H1 (cell line): ENCODE measurements at regions not wholly inside any gene's neighbourhood (a gene's known extent, or its start where the extent isn't known, plus 50 kb on each side); places are given as distances from the start of the nearest gene placed in this dataset.

Experiments
- CTCF ChIA-PET: fragments of 300-600 bp; sonication (Branson Sonifier 250); formaldehyde crosslinking; loops from one replicate; lab custom pipeline; 2021; ENCODE audit not compliant: partially characterized antibody; lab: Charles Lee
- POLR2A ChIA-PET: fragments of 300-600 bp; sonication (Branson Sonifier 250); formaldehyde crosslinking; loops from one replicate; lab custom pipeline; 2021; ENCODE audit warnings: inconsistent platforms; ENCODE audit not compliant: partially characterized antibody; lab: Charles Lee
- DNase-seq, 2 experiments: peaks; one replicate each; pipeline versions ENCODE4 v3.0.0 to v3.0.0-alpha.2; 2010 to 2022; ENCODE audit warnings: low spot score in 2 of 2, low read depth in 1 of 2, mixed read lengths in 1 of 2
- FAIRE-seq: peaks from 2 replicates; lab custom pipeline; 2011; peaks lifted over from hg19 to GRCh38; lab: Jason Lieb, UNC
- H2AFZ ChIP-seq: 2 replicates; pipeline ENCODE4 v1.8.1; 2012; ENCODE audit warnings: low read length, inconsistent platforms
- H2AK5ac ChIP-seq: 2 replicates; pipeline ENCODE4 v1.6.1; 2013; ENCODE audit warnings: low read depth, low read length
- H2BK120ac ChIP-seq: replicated peaks from 2 replicates; pipeline ENCODE3; 2013; ENCODE audit warnings: low read depth, low read length, inconsistent platforms
- H2BK12ac ChIP-seq: 2 replicates; pipeline ENCODE4 v1.6.1; 2013; ENCODE audit warnings: low read depth, low read length
- H2BK15ac ChIP-seq: 2 replicates; pipeline ENCODE4 v1.6.1; 2013; ENCODE audit warnings: low read length
- H2BK20ac ChIP-seq: 2 replicates; pipeline ENCODE4 v1.6.1; 2013; ENCODE audit warnings: low read length
- H2BK5ac ChIP-seq: 2 replicates; pipeline ENCODE4 v1.6.1; 2013; ENCODE audit warnings: low read depth, low read length
- H3K14ac ChIP-seq: 2 replicates; pipeline ENCODE4 v1.6.1; 2013; ENCODE audit warnings: inconsistent platforms; ENCODE audit not compliant: insufficient read length
- H3K18ac ChIP-seq: 2 replicates; pipeline ENCODE4 v1.6.1; 2013; ENCODE audit warnings: low read length; ENCODE audit errors: extremely low read depth
- H3K23ac ChIP-seq: 2 replicates; pipeline ENCODE4 v1.6.1; 2013; ENCODE audit warnings: inconsistent platforms; ENCODE audit not compliant: insufficient read length
- H3K23me2 ChIP-seq: 2 replicates; pipeline ENCODE4 v1.6.1; 2013; ENCODE audit warnings: low read depth, low read length
- H3K27ac ChIP-seq: 2 replicates; pipeline ENCODE4 v1.6.1; 2011; ENCODE audit warnings: low read depth, low read length, inconsistent platforms
- H3K27me3 ChIP-seq, 4 experiments: replicated peaks in 1 of 4; 1 replicate in 1 of 4; 2 replicates in 3 of 4; pipeline versions ENCODE4 v1.6.1 to v1.8.1; 2011 to 2013; ENCODE audit warnings: low read length in 3 of 4, mild to moderate bottlenecking in 3 of 4, inconsistent platforms in 2 of 4, mixed read lengths in 2 of 4, moderate library complexity in 1 of 4; ENCODE audit not compliant: control insufficient read depth in 3 of 4, insufficient read depth in 3 of 4; ENCODE audit errors: extremely low read depth in 1 of 4
- H3K36me3 ChIP-seq, 4 experiments: 2 replicates each; pipeline versions ENCODE4 v1.6.1 to v1.8.1; 2011 to 2013; ENCODE audit warnings: mild to moderate bottlenecking in 4 of 4, low read length in 3 of 4, moderate library complexity in 2 of 4, control low read depth in 1 of 4, inconsistent platforms in 1 of 4; ENCODE audit not compliant: insufficient read depth in 4 of 4, control insufficient read depth in 2 of 4
- H3K4ac ChIP-seq: replicated peaks from 2 replicates; pipeline ENCODE3; 2013; ENCODE audit warnings: low read length, low read depth, mixed read lengths, inconsistent platforms; ENCODE audit not compliant: insufficient read length
- H3K4me1 ChIP-seq, 4 experiments: replicated peaks in 1 of 4; 1 replicate in 1 of 4; 2 replicates in 3 of 4; pipeline versions ENCODE4 v1.6.1 to v1.8.1; 2011 to 2013; ENCODE audit warnings: low read length in 3 of 4, inconsistent platforms in 2 of 4, mixed read lengths in 1 of 4; ENCODE audit not compliant: insufficient read depth in 4 of 4, control insufficient read depth in 3 of 4
- H3K4me2 ChIP-seq, 2 experiments: 2 replicates each; pipeline versions ENCODE4 v1.6.1 to v1.8.1; 2011 to 2013; ENCODE audit warnings: low read depth in 2 of 2, low read length in 2 of 2, control low read depth in 1 of 2, inconsistent platforms in 1 of 2, mild to moderate bottlenecking in 1 of 2; ENCODE audit not compliant: insufficient read depth in 1 of 2
- H3K4me3 ChIP-seq, 4 experiments: fragments of 200-600, 300-600 bp in 1 of 4; sonication (generic), shearing (Covaris generic), sonication (Bioruptor Twin) in 1 of 4; 2 replicates each; pipeline versions ENCODE4 v1.5.1 to v1.8.1; 2011 to 2016; ENCODE audit warnings: low read length in 4 of 4, low read depth in 3 of 4, control low read depth in 2 of 4, inconsistent platforms in 2 of 4, mild to moderate bottlenecking in 2 of 4, mixed read lengths in 1 of 4, moderate library complexity in 1 of 4; ENCODE audit not compliant: insufficient read depth in 2 of 4; ENCODE audit errors: extremely low read depth in 1 of 4
- H3K56ac ChIP-seq: replicated peaks from 2 replicates; pipeline ENCODE3; 2013; ENCODE audit warnings: low read depth, mild to moderate bottlenecking, mixed read lengths, low read length, inconsistent platforms; ENCODE audit not compliant: insufficient read length
- H3K79me1 ChIP-seq: 2 replicates; pipeline ENCODE4 v1.6.1; 2013; ENCODE audit warnings: low read depth, low read length, control low read depth
- H3K79me2 ChIP-seq, 2 experiments: 2 replicates each; pipeline versions ENCODE4 v1.6.1 to v1.8.1; 2012 to 2013; ENCODE audit warnings: low read length in 2 of 2, mild to moderate bottlenecking in 2 of 2, inconsistent platforms in 1 of 2; ENCODE audit not compliant: insufficient read depth in 2 of 2, control insufficient read depth in 1 of 2
- H3K9ac ChIP-seq, 4 experiments: replicated peaks in 1 of 4; 1 replicate in 1 of 4; 2 replicates in 3 of 4; pipeline versions ENCODE4 v1.6.1 to v1.8.1; 2011 to 2013; ENCODE audit warnings: low read depth in 3 of 4, low read length in 3 of 4, control low read depth in 2 of 4, mild to moderate bottlenecking in 2 of 4, moderate library complexity in 2 of 4, inconsistent platforms in 1 of 4; ENCODE audit errors: extremely low read depth in 1 of 4
- H3K9me3 ChIP-seq, 2 experiments: 2 replicates each; pipeline versions ENCODE4 v1.6.1 to v1.8.1; 2012 to 2013; ENCODE audit warnings: mild to moderate bottlenecking in 2 of 2, moderate library complexity in 2 of 2, control low read depth in 1 of 2, inconsistent platforms in 1 of 2, low read depth in 1 of 2, low read length in 1 of 2, mixed read lengths in 1 of 2; ENCODE audit not compliant: insufficient read depth in 2 of 2
- H4K20me1 ChIP-seq, 2 experiments: replicated peaks in 1 of 2; 2 replicates each; pipeline versions ENCODE3 to v1.8.1; 2011 to 2013; ENCODE audit warnings: inconsistent platforms in 2 of 2, low read length in 2 of 2, mild to moderate bottlenecking in 1 of 2; ENCODE audit not compliant: insufficient read depth in 2 of 2, control insufficient read depth in 1 of 2
- H4K5ac ChIP-seq: 2 replicates; pipeline ENCODE4 v1.6.1; 2013; ENCODE audit warnings: low read length, low read depth, mixed read lengths, inconsistent platforms; ENCODE audit not compliant: insufficient read length
- H4K8ac ChIP-seq: 2 replicates; pipeline ENCODE4 v1.8.0; 2013; ENCODE audit warnings: mild to moderate bottlenecking, moderate library complexity, low read length, inconsistent platforms; ENCODE audit not compliant: insufficient read depth; ENCODE audit errors: extremely low read depth
- H4K91ac ChIP-seq: replicated peaks from 2 replicates; pipeline ENCODE3; 2013; ENCODE audit warnings: low read length, mixed read lengths, inconsistent platforms; ENCODE audit not compliant: insufficient read length
- CBX5 ChIP-seq: fragments of 300-800, 300-1000 bp; sonication (generic); IDR thresholded peaks from 2 replicates; pipeline ENCODE4 v1.7.1; 2016; ENCODE audit warnings: antibody characterized with exemption, low read length, low read depth
- SP4 ChIP-seq: IDR thresholded peaks from 2 replicates; pipeline ENCODE4 v1.6.1; 2012; ENCODE audit warnings: low read length, inconsistent platforms
- WGBS, 2 experiments: shearing (Covaris generic) in 1 of 2; methylation state at CpG; one replicate each; pipeline versions ENCODE4 v1.1.6 to v1.1.7; 2013 to 2015; ENCODE audit warnings: low lambda C conversion rate in 2 of 2, mixed read lengths in 2 of 2, inconsistent platforms in 1 of 2, low coverage in 1 of 2, missing lambda C conversion rate in 1 of 2; ENCODE audit not compliant: insufficient replicate concordance in 2 of 2, insufficient coverage in 1 of 2, insufficient read length in 1 of 2; ENCODE audit errors: extremely low coverage in 1 of 2, missing lambda C conversion rate in 1 of 2; 5-methylcytosine and 5-hydroxymethylcytosine counted together
- TF ChIP-seq, protein P1 (sequence below): IDR thresholded peaks from 2 replicates; pipeline ENCODE4 v1.6.1; 2012; ENCODE audit warnings: low read length, inconsistent platforms

DNA sequence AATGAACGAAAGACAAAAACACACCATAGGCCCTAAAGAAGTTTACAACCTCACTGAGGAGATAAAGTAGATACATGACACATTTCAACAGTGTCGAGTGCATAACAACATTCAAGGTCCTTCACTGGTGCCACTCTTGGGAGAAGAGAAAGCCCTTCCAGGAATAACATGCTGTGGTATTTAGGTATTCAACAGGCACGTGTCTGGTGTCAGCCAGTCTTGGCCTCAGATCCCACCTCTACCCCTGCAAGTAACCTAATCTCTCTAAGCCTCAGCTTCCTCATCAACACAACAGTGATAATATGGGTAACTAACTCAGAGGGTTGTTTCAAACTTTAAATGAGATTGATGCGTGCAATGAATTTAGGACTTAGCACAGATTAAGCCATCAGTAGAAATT is 235.0 kb upstream of the ZC3H12C start:
- no peak overlapping the region for H2BK12ac ChIP-seq
- no peak overlapping the region for H2BK15ac ChIP-seq
- FAIRE-seq (no peak), DNase-seq (no peak)
- no peaks in the 10 kb centered on the region for H3K23me2 ChIP-seq
- no peak overlapping the region for H3K4me2 ChIP-seq
- H2BK120ac ChIP-seq: no peak overlapping the region
- no peak overlapping the region for H4K8ac ChIP-seq
- H3K4ac ChIP-seq: no peak overlapping the region
- no peak overlapping the region for H4K5ac ChIP-seq
- no peak overlapping the region for H3K27ac ChIP-seq
- H3K23ac ChIP-seq: no peak overlapping the region
- no peaks in the 10 kb centered on the region for H3K9me3 ChIP-seq
- no peak overlapping the region for H3K18ac ChIP-seq
- TF ChIP-seq CBX5: no peak
- TF ChIP-seq, protein P1, sequence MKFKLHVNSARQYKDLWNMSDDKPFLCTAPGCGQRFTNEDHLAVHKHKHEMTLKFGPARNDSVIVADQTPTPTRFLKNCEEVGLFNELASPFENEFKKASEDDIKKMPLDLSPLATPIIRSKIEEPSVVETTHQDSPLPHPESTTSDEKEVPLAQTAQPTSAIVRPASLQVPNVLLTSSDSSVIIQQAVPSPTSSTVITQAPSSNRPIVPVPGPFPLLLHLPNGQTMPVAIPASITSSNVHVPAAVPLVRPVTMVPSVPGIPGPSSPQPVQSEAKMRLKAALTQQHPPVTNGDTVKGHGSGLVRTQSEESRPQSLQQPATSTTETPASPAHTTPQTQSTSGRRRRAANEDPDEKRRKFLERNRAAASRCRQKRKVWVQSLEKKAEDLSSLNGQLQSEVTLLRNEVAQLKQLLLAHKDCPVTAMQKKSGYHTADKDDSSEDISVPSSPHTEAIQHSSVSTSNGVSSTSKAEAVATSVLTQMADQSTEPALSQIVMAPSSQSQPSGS: no peak
- TF ChIP-seq SP4: no peak
- no peaks in the 10 kb centered on the region for H3K27me3 ChIP-seq
- no peaks in the 10 kb centered on the region for H3K36me3 ChIP-seq
- H4K91ac ChIP-seq: no peak overlapping the region
- no peak overlapping the region for H2BK5ac ChIP-seq
- H3K79me2 ChIP-seq: no peaks in the 10 kb centered on the region
- no peak overlapping the region for H3K4me3 ChIP-seq
- H2AK5ac ChIP-seq: no peak overlapping the region
- no peak overlapping the region for H3K14ac ChIP-seq
- no peaks in the 10 kb centered on the region for H3K4me1 ChIP-seq
- WGBS, 2 experiments: 81% methylated on average over 4 of the region's 4 CpGs; no CpG with 5 or more reads in 1 of the 2 experiments
- no peaks in the 10 kb centered on the region for H4K20me1 ChIP-seq
- H3K9ac ChIP-seq: no peak overlapping the region
- no peak overlapping the region for H2BK20ac ChIP-seq
- POLR2A ChIA-PET: no interaction called here
- H3K79me1 ChIP-seq: no peaks in the 10 kb centered on the region
- CTCF ChIA-PET: interaction anchor here (0.7 kb wide), 1 partner anchor 79 kb away, joined by 3 read pairs; no protein-coding TSS in a partner anchor
- H3K56ac ChIP-seq: no peak overlapping the region
- H2AFZ ChIP-seq: no peak overlapping the region
